Keratinocyte (primary cell): ENCODE measurements at regions not wholly inside any gene's neighbourhood (a gene's known extent, or its start where the extent isn't known, plus 50 kb on each side); places are given as distances from the start of the nearest gene placed in this dataset.

Source experiments
- DNase-seq: peaks from one replicate; pipeline ENCODE4 v3.0.0-alpha.2; 2011; ENCODE audit warnings: low read depth, missing footprints, low spot score
- FAIRE-seq: peaks from 2 replicates; lab custom pipeline; 2011; peaks lifted over from hg19 to GRCh38; lab: Jason Lieb, UNC
- H2AFZ ChIP-seq: 2 replicates; pipeline ENCODE4 v1.6.0; 2012; ENCODE audit warnings: low read length, control low read depth, inconsistent platforms; ENCODE audit not compliant: control insufficient read depth
- H3K27ac ChIP-seq: 2 replicates; pipeline ENCODE4 v1.5.1; 2011; ENCODE audit warnings: low read length; ENCODE audit not compliant: control insufficient read depth, insufficient read depth
- H3K27me3 ChIP-seq: 3 replicates; pipeline ENCODE4 v1.6.0; 2011; ENCODE audit warnings: low read length; ENCODE audit not compliant: control insufficient read depth, insufficient read depth; ENCODE audit errors: extremely low read depth
- H3K36me3 ChIP-seq, 2 experiments: 2 replicates in 1 of 2; 3 replicates in 1 of 2; pipeline ENCODE4 v1.5.1; 2011; ENCODE audit warnings: low read length in 2 of 2, mild to moderate bottlenecking in 1 of 2; ENCODE audit not compliant: control insufficient read depth in 2 of 2, insufficient read depth in 2 of 2; ENCODE audit errors: extremely low read depth in 1 of 2
- H3K4me1 ChIP-seq: 3 replicates; pipeline ENCODE4 v1.5.1; 2011; ENCODE audit warnings: low read length; ENCODE audit not compliant: control insufficient read depth, insufficient read depth; ENCODE audit errors: extremely low read depth
- H3K4me2 ChIP-seq: 3 replicates; pipeline ENCODE4 v1.6.0; 2011; ENCODE audit warnings: low read depth, low read length; ENCODE audit not compliant: control insufficient read depth, insufficient read depth; ENCODE audit errors: extremely low read depth
- H3K4me3 ChIP-seq, 3 experiments: fragments of 200-600 bp in 1 of 3; sonication (generic) in 1 of 3; 2 replicates in 2 of 3; 3 replicates in 1 of 3; pipeline ENCODE4 v1.5.1; 2011 to 2016; ENCODE audit warnings: low read length in 3 of 3, mild to moderate bottlenecking in 3 of 3, control low read depth in 2 of 3, inconsistent platforms in 1 of 3, low read depth in 1 of 3, mixed read lengths in 1 of 3, mixed run types in 1 of 3, moderate library complexity in 1 of 3; ENCODE audit not compliant: control insufficient read depth in 2 of 3, insufficient read depth in 2 of 3; ENCODE audit errors: extremely low read depth in 1 of 3
- H3K79me2 ChIP-seq: 2 replicates; pipeline ENCODE4 v1.6.0; 2012; ENCODE audit warnings: low read length; ENCODE audit not compliant: control insufficient read depth, insufficient read depth
- H3K9ac ChIP-seq: 3 replicates; pipeline ENCODE4 v1.6.0; 2011; ENCODE audit warnings: low read length; ENCODE audit not compliant: control insufficient read depth, insufficient read depth; ENCODE audit errors: extremely low read depth
- H3K9me1 ChIP-seq: 3 replicates; pipeline ENCODE4 v1.6.0; 2011; ENCODE audit warnings: low read length; ENCODE audit not compliant: control insufficient read depth, insufficient read depth; ENCODE audit errors: extremely low read depth
- H3K9me3 ChIP-seq: 2 replicates; pipeline ENCODE4 v1.5.1; 2012; ENCODE audit warnings: low read depth, low read length; ENCODE audit not compliant: control insufficient read depth
- H4K20me1 ChIP-seq: 3 replicates; pipeline ENCODE4 v1.6.0; 2011; ENCODE audit warnings: low read length; ENCODE audit not compliant: control insufficient read depth, insufficient read depth; ENCODE audit errors: extremely low read depth
- EZH2 ChIP-seq: IDR thresholded peaks from one replicate; pipeline ENCODE4 v1.6.1; 2012; ENCODE audit warnings: inconsistent platforms, mild to moderate bottlenecking, low read length, moderate library complexity
- dilution Hi-C: fragments of 300-500 bp; cut with MboI; formaldehyde crosslinking; loops from one replicate; pipeline ENCODE4 v1.7.0; 2020; ENCODE audit warnings: low sequenced_read_pairs; ENCODE audit not compliant: extremely low pct_ligation_motif_present
- TF ChIP-seq, protein P1 (sequence below), 3 experiments: IDR thresholded peaks in 1 of 3; conservative IDR thresholded peaks in 1 of 3; optimal IDR thresholded peaks in 1 of 3; 2 replicates in 2 of 3; 3 replicates in 1 of 3; pipeline versions ENCODE3 to v1.5.1; 2011; ENCODE audit warnings: low read length in 3 of 3, mild to moderate bottlenecking in 3 of 3, moderate library complexity in 2 of 3, control low read depth in 1 of 3, inconsistent platforms in 1 of 3; ENCODE audit not compliant: insufficient read depth in 2 of 3; ENCODE audit errors: extremely low read depth in 1 of 3

DNA sequence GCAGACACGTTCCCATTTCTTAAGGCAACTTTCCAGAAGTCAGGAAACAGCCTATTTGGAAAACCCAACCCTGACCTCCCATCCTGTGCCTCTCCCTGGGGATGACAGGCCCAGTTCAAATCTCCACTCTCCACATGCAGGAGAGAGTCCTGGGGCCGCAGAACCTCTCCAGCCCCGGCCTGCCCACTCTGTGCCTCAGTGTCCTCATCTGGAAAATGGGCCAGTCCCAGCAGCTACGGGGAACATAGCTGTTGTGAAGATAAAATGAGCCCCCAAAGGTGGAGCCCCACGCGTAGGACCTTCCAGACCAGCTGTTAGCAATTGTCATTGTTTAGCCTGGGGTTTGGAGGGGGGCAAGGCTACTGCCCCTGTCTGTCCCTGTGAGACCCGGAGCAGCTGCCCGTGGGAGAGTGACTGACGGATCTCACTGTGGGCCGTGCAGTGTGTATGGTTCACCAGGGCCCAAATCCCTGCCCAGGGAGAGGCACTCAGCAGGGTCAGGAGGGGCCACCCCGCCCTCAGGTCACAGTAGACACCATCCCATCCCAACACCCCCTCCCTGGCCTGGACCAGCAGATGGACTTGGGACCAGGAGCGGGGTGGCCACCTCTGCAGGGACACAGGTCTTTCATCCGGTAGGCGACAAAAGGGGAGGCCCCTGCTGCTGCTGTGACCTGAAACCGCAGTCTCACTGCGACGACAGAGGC lies 145.9 kb downstream of the CTTN start:
- Histone ChIP-seq H3K4me2 (no peak overlapping the region), H2AFZ (no peak overlapping the region), H3K9me1 (no peaks in the 10 kb centered on the region), H3K4me3 (no peak overlapping the region), H4K20me1 (no peaks in the 10 kb centered on the region), H3K27ac (no peak overlapping the region), H3K9ac (no peak overlapping the region), H3K79me2 (no peaks in the 10 kb centered on the region), H3K9me3 (peaks cover 2% of the 10 kb centered on the region), H3K27me3 (no peaks in the 10 kb centered on the region), H3K36me3 (no peaks in the 10 kb centered on the region), H3K4me1 (no peaks in the 10 kb centered on the region)
- TF ChIP-seq, protein P1, sequence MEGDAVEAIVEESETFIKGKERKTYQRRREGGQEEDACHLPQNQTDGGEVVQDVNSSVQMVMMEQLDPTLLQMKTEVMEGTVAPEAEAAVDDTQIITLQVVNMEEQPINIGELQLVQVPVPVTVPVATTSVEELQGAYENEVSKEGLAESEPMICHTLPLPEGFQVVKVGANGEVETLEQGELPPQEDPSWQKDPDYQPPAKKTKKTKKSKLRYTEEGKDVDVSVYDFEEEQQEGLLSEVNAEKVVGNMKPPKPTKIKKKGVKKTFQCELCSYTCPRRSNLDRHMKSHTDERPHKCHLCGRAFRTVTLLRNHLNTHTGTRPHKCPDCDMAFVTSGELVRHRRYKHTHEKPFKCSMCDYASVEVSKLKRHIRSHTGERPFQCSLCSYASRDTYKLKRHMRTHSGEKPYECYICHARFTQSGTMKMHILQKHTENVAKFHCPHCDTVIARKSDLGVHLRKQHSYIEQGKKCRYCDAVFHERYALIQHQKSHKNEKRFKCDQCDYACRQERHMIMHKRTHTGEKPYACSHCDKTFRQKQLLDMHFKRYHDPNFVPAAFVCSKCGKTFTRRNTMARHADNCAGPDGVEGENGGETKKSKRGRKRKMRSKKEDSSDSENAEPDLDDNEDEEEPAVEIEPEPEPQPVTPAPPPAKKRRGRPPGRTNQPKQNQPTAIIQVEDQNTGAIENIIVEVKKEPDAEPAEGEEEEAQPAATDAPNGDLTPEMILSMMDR (optimal IDR thresholded peaks at IDR 0.05 in 1 of 3, IDR thresholded peaks at IDR 0.05 in 1 of 3, conservative IDR thresholded peaks at IDR 0.05 in 1 of 3; ENCODE audit: extremely low read depth in 1 of 3, insufficient read depth in 2 of 3, low read length in 3 of 3), result no peak
- no peak for TF ChIP-seq EZH2
- no peak for FAIRE-seq
- no peak for DNase-seq
- dilution Hi-C loops, result no loop called here

DNA sequence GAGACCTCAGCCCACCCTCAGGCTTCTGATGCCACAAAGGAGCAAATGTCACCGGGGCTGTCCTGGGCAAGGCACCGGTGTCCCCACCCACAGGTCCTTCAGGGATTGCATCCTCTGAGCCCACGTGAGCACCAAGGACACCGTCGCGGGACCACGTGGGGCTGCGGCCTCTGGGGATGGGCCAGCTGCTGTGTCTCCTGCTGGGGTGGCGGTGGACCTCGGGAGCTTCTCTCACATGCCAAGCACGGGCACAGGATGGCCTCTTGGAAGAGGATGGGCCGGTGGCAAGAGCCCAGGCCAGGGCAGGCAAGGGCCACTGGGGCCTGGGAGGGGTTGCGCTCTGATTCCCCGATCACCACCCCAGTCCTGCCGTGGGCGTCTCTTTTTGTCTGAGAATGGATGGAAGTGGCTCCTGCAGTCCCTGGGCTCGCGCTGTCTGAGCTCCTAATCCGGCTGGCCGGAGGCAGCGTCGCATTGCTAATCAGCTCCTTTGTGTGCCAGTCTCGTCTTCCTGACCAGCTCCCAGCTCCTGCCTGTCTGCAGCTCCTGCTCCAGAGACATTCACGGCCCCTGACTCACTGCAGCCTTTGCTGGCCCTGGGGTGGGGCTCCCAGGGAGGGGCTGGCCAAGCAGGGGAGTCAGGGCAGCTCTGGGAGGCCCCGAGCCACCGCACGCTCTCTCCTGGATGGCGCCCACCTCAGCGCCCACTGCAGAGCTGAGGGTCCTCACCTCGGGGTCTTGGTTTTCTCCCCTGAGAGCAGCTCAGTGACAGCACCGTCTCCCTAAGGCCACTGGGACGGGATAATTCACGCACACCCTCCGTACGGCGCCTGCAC lies 146.7 kb downstream of the CTTN start:
- no peak for FAIRE-seq
- dilution Hi-C loops, result no loop called here
- no peak overlapping the region for H3K27ac ChIP-seq

More for the DNA sequence above, 146.7 kb downstream of the CTTN start:
- H3K4me2 ChIP-seq, result no peak overlapping the region
- H3K4me3 ChIP-seq, result no peak overlapping the region
- H3K9me3 ChIP-seq, result peaks cover 2% of the 10 kb centered on the region
- no peak for DNase-seq
- no peaks in the 10 kb centered on the region for H3K79me2 ChIP-seq
- H3K4me1 ChIP-seq, result no peaks in the 10 kb centered on the region
- H3K27me3 ChIP-seq, result no peaks in the 10 kb centered on the region
- H3K9me1 ChIP-seq, result no peaks in the 10 kb centered on the region
- no peaks in the 10 kb centered on the region for H4K20me1 ChIP-seq
- no peak overlapping the region for H2AFZ ChIP-seq
- H3K9ac ChIP-seq, result no peak overlapping the region
- no peaks in the 10 kb centered on the region for H3K36me3 ChIP-seq
- TF ChIP-seq, protein P1 (optimal IDR thresholded peaks at IDR 0.05 in 1 of 3, IDR thresholded peaks at IDR 0.05 in 1 of 3, conservative IDR thresholded peaks at IDR 0.05 in 1 of 3; ENCODE audit: extremely low read depth in 1 of 3, insufficient read depth in 2 of 3, low read length in 3 of 3), result no peak
- no peak for TF ChIP-seq EZH2
